UCSD-AML1 (cell line): ENCODE measurements at regions not wholly inside any gene's neighbourhood (a gene's known extent, or its start where the extent isn't known, plus 50 kb on each side); places are given as distances from the start of the nearest gene placed in this dataset.
"Not testable (repeated sequence)": the region's sequence is repeated elsewhere in the genome, so short reads cannot be mapped to it uniquely, and the experiment has no call there.

Experiments
- DNase-seq: peaks from one replicate; lab custom pipeline; 2025; ENCODE audit not compliant: unreplicated experiment; lab: John Stamatoyannopoulos, UW

DNA sequence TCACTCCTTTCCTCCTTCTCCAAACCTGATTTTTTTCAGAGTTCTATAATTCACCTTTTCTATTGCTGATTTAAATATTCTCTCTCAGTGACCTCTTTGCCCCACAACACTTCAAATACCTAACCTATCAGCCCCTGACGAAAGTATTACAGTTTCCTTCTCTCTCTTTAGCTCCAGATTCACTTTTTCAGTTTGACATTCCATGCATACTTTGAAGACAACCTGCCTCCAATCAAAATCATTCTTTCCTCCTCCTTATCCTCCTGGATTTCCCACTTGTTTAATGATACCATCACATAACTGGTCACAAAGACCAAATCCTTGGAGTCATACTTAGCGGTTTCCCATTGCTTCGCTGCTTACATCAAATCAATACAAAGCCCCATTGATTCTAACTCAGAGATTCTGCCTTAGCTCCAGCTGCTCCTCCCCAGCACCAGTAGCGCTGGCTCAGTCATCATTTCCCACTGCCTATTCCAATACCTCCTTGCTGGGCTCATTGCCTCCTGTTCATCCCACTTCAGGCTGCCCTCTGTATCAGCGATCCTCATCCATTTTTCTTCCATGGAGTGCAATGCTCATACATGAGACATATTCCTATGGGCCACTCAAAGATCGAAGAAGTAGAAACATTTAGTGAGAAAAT is 240.1 kb downstream of the ZNF92 start:
- DNase-seq = not testable (repeated sequence)

DNA sequence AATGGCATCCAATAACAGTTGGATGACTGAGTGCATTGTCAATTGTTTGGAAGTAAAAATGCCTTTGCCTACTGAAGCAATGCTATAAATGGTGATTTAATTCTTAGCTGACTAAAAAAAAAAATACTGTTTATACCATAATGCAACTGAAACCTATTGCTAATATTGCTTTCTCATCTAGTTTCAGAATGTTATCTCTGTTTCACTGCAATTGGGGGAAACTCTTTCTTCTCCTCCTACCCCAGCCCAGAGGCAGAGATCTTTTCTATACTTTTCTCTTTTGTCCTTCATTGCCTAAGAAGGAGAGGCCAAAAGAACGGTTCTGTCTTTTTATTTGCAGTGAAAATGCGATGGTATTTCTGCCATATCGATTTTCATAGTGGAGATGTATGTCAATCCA is 242.5 kb downstream of the ZNF92 start:
- DNase-seq = not testable (repeated sequence)

DNA sequence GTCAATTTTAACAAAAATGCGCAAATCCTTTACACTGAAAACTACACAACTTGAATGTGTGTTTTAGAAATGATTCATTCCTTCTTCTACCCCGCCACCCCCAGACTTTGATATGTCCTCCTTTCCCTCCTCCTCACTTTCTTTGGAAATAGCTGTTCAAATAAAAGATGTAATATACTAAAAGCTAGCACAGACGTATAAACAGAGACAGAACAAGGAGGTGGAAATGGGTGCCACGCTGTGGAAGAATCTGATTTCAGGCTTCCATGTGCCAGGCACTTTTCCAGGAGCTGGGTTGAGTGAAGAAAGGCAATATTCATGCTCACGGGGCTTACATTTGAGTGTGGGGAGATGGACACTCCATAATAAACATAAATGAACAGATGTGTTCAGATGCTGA is 246.6 kb downstream of the ZNF92 start:
- not testable (repeated sequence) for DNase-seq

DNA sequence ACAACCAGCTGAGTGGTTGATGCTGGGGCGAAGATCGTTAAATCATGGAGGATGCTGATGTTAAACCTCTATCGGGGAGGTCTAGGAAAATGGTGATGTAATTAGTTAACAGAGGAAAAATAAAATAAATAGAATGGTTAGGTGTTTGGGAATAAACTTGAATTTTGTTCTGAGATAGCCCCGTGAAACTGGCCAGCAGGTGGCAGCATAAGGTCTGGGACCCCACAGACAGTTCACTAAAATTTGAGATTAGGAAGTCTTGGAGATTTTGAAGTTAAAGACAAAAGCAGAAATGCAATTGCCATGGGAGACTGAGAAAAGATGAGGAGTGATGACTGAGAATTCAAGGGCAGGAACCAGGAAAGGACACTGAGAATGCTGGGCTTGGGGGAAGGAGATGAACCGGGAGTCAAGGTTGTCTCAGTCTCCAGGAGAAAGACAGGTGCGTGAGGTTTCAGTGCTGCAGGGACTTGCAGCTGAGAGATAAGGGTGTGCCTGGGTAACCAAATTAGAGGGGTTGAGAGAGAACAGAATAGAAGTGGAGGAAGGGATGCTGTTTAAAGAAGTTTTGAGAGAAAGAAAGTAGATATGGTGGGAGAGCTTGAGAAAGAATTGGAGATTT is 248.0 kb downstream of the ZNF92 start:
- DNase-seq = peak; percentile 3

DNA sequence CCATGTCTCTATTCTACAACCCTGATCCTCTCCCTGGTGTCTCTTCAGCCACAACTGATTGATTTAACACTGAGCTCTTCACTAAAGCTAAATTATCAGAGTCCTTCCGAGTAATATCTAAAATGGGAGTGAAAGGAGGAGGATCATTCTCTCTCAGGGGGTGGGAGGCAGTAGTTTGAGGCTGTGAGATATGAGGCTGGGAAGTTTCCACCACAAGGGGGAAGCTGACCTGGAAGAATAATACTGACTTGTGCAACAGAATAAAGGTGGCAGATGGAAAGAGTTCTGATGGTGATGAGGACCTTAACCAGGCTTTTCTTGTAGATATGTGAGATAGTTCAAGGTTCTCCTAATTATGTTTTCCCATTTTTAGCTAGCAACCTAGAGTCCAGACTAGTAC is 241.6 kb upstream of the VKORC1L1 start:
- not testable (repeated sequence) for DNase-seq

DNA sequence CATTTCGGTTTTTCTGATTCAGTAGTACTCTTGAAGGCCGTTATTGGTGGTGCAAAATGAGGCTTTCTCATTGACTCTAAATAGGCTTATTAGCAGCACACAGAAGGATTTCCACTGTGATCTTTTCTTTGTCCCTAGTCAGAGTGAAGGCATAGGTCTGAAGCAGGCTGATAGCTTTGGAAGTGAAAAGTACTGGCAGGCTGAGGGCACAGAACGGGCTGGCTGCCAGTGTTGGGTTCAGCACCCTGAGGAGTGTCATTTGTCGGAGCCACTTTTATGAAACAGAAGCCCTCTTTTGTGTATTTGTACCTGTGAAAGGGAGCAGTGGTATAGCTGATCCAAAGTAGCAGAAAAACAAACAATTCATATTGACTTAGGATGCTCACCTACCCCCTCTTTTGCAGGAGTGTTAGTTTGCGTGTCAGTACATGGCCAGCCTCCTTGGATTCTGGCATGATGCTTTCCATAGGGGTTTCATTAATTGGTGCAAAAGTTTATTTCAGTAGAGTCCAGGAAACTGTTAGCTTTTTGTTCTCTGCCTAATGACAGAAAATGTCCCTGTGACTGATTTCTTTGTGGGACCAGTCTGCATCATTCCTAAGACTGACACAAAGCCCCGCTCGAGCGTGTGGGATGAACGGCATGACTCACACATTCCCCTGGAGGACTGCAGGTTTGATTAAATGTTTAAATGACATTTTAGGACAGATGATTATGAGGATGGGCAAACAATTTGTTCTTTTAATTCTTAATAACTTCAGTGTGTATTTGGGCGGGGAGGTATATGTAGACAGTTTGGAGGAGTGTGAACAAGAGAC is 239.1 kb upstream of the VKORC1L1 start:
- not testable (repeated sequence) for DNase-seq

DNA sequence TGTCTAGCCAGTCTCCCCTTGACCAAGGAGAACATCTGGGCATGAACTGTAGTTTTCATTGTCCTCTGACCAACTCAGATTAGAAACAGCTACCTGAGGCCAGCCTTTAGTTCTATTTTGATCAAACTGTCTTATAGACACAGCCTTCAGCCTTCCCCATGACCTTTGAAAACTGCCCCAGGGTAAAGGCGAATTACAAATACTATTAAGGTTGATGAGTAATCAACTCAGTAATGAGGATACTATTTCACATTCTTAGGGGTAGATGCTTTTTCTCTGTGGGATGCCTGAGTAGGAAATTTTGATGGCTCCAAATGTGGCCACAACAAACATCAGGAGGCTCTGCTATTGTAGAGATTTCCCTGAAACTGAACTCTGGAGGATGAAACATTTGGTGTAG is 234.0 kb upstream of the VKORC1L1 start:
- DNase-seq = not testable (repeated sequence)

DNA sequence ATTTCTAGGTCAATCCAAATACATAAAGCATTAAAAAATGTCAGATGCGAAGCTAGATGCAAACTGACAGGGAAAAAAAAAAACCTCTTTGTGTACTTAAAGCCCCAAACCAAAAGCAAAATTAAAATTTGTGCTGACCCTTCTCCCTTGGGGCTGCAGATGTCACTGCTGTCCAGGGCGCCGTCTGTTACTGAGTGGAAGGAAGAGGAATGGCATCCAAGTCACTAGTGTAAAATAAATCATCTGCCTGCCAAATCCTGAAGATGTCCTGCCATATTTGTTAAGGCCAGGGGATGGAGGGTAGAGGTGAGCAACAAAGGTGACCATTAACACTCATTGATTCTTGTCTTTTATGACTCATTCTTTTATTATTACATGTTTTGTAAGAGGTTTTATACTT is 233.2 kb upstream of the VKORC1L1 start:
- not testable (repeated sequence) for DNase-seq

DNA sequence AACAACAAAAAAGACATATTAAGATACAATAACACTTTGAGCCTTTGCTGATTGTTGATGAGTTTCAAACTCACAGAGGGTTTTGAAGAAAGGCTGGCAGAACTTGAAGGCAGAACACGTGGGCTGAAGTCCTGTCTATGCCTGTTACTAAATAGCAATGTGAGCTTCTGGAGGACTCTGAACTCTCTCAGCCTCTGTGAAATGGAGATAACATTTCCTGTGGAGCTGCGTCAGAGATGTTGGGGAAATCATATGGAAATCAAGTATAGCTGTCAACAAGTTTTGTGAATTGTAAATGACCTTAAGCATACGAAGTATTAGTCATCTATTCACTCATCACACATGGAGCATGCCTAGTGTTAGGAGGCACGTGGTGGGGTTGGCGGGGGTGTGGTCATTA is 229.4 kb upstream of the VKORC1L1 start:
- not testable (repeated sequence) for DNase-seq

DNA sequence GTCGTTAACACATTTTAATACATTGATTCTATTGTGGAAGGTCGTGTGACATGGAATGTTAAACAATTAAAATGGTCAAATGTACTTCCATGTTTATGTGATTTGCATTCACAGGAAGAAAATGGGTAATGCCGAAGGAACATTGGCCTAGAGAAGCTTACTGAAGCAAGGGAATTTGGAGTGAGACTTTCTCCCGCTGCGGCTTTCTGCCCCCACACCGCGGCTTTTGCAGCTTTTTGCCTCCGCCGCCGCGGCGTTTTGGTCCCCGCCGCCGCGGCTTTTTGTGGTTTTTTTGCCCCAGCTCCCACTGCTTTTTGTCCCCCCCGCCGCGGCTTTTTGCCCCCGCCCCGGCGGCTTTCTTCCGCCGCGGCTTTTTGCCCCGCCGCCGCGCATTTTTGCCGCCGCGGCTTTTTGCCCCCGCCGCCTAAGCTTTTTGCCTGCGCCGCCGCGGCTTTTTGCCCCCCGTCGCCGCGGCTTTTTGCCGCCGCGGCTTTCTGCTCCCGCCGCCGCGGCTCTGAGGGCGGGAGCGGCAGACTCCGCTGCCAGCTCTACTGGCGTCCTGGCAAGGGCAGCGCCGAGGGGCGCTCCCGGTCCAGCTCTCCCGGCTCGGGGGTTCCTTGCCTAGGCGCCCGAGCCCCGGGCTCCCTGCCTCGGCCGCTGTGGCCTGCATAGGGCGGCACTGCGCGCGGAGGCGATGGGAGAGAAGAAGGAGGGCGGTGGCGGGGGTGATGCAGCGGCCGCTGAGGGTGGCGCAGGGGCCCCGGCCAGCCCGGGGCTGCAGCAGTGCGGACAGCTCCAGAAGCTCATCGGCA is 225.5 kb upstream of the VKORC1L1 start:
- DNase-seq = not testable (repeated sequence)

DNA sequence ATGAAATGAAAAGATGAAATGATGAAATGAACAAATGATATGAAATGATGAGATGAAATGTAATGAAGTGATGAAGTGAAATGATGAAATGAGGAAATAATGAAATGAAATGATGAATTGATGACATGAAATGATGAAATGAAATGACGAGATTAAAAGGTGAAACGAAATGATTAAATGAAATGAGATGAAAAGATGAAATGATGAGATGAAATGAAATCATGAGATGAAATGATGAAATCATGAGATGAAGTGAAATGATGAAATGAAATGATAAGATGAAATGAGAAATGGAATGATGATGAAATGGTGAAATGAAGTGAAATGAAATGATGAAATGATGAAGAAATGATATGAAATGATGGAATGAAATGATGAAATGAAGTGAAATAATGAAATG is 221.7 kb upstream of the VKORC1L1 start:
- DNase-seq = not testable (repeated sequence)

DNA sequence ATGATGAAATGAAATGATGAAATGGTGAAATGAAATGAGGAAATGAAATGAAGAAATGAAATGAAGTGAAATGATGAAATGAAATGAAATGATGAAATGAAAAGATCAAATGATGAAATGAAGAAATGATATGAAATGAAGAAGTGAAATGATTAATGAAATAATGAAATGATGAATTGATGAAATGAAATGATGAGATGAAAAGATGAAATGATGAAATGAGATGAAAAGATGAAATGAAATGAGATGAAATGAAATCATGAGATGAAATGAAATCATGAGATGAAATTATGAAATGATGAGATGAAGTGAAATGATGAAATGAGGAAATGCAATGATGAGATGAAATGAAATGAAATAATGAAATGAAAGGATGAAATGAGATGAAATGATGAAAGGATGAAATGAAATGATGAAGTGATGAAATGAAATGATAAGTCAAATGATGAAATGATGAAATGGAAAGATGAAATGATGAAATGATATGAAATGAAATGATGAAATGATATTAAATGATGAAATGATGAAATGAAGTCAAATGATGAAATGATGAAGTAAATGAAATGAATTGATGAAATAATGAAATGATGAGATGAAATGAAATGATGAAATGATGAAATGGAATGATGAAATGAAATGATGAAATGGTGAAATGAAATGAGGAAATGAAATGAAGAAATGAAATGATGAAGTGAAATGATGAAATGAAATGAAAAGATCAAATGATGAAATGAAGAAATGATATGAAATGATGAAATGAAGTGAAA is 220.9 kb upstream of the VKORC1L1 start:
- not testable (repeated sequence) for DNase-seq

DNA sequence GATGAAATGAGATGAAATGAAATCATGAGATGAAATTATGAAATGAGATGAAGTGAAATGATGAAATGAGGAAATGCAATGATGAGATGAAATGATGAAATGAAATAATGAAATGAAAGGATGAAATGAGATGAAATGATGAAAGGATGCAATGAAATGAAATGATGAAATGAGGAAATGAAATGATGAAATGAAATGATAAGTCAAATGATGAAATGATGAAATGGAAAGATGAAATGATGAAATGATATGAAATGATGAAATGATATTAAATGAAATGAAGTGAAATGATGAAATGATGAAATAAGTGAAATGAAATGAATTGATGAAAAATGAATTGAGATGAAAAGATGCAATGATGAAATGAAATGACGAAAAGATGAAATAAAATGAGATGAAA is 220.2 kb upstream of the VKORC1L1 start:
- DNase-seq = not testable (repeated sequence)

DNA sequence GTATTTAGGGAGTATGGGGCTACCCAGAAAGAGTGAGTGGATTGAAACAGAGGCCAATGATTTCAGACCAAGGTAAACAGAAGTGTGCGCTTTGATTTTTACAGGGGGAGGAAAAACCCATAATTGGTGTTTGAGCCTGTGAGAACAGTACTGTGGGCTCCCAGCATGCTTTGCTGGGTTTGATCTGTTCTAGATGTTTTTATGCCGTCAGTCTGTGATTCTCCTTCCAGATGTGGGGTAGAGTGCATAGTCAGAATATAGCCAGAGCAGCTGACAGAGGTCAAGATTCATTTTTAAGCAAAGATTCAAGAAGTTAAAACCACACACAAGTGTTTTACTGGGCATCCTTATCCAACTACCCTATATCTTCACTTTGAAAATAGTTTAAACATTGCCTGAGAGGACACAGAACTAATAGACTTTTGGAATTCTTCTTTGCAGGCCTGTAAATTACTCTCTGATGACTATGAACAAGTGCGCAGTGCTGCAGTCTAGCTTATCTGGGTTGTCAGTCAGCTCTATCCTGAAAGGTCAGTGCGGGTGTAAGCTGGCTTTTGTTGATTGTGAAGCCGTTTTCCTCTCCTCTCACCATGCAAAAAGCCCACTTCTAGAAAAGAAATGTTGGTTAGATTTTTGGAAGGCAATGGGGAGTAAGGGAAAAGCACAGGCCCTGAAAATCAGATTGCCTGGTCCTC is 216.2 kb upstream of the VKORC1L1 start:
- not testable (repeated sequence) for DNase-seq

DNA sequence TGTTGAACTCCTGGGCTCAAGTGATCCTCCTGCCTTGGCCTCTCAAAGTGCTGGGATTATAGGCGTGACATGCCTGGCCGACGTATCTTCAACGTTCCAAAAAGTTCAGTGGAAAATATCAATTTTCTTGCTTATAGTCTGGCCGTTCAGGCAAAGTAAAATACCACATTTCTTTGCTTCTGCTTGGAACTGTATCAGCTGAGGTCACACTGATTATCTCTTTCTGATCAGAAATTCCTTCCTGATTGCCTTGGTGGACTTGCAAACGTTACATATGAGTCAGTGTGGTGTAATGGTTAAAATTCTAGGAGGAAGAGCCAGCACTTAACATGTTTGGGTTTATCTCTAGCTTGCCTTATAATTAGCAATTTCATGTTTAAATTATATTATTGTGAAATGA is 189.5 kb upstream of the VKORC1L1 start:
- DNase-seq = not testable (repeated sequence)

DNA sequence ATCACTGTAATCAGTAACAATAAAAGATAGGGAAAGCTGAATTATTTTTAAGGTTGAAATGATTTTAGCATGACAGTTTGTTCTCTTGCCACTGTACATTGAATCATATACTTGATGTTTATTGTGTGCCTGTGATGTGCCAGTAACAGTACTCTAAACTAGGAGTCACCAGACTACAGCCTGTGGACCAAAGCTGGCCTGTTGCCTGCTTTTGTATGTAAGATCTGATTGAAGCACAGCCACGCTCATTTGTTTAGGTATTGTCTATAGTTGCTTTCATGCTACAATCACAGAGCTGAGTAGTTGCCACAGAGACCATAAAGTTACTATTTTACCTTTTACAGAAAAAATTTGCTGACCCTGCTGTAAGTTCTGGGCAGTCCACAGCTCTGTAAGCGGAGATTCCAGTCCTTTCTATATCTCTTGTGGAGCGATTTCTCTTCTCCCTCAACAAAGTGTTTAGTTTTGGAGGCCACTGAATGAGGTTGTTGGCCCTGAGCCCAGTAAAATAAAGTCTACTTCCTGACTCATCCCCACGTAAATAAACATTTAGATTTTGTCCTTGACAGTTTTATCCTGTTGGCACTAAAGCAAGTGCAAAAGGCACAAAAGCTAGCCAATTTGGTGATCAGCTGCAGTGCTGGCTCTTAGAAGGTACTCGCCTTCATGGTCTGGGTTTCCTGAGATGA is 173.7 kb upstream of the VKORC1L1 start:
- not testable (repeated sequence) for DNase-seq

DNA sequence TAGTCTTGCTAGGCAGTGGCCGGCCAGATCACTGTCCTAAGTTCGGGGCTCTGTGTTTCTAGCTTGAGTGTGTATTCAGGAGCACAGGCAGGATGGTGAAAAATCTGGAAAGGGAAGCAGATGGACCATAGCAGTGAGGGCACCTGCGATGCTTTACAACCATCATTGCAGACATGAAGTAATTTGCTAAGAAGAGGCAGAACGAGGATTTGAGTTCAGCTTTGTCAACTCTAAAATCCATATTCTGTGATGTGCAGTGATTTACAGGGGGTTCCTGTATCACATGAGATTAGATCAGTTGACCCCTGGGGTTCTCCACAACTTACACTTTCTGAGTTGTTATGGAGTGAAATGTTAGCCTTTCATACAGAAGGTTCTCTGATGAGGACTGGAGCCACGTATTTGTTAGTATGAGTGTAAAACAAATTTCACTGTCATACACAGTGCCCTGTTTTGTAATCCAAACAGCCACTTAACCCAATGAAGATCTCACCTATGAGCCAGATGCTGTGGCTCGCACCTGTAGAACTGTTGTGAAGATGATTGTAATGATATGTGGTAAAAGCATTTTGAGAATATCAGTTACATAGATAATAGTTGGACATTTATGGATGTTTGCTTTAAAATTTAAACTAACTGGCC is 173.0 kb upstream of the VKORC1L1 start:
- DNase-seq = not testable (repeated sequence)

DNA sequence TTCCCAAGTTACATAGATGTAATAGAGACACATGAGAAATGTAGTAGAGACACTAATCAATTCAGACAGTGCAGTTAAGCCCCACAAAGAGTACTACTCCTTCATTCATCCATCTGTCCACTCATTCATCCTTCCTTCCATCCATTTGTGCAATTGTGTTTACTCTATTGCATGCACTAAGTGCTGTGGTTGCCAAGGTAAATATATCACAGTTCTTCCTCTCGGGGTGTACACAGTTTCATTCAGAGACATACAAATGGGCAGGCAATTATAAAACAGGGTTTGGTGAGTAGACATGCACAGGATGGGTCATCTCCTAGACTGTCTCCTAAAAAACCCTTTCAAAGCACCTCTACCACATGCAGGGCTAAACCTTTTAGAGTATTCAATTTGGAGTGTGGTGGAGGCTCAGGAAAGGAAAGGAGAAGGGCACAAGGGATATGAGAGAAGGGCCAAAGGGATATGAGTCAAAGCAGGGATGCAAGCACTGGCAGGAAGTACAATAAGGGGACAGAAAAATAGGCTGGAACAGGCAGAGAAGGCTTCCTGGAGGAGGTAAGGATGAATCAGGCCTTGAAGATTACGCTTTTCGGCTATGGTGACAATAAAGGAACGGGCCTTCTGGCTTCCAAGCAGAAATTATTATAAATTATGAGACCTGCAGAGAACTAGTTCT is 153.6 kb upstream of the VKORC1L1 start:
- not testable (repeated sequence) for DNase-seq
